ENCODE measurements at regions not wholly inside any gene's neighbourhood (a gene's known extent, or its start where the extent isn't known, plus 50 kb on each side); places are given as distances from the start of the nearest gene placed in this dataset.
"Not testable (repeated sequence)": the region's sequence is repeated elsewhere in the genome, so short reads cannot be mapped to it uniquely, and the experiment has no call there.

DNA sequence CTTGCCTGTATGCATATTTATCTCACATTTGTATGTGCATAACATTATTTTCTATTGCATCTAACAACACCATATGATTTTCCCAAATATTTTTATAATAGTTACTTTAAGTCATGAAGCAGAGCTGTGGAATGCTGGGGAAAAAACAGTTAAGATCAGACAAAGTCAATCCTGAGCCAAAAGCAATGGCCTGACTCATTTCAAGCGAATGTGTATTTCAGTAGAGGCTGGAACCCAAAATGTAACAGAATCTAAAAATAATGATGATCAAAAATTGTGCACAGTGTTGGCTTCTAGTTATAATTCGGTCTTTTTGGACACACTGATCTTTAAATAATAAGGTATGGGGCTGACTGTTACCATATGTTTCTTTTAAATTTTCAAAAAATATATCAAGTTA is 516.2 kb upstream of the ADGRL3 start:
- no peak for DNase-seq

DNA sequence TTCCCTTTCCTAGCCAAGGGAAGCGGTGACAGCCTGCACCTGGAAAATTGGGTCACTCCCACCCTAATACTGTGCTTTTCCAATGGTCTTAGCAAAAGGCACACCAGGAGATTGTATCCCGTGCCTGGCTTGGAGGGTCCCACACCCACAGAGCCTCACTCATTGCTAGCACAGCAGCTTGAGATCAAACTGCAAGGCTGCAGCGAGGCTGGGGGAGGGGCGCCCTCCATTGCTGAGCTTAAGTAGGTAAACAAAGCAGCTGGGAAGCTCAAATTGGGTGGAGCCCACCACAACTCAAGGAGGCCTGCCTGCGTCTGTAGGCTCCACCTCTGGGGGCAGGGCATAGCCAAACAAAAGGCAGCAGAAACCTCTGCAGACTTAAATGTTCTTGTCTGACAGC is 504.1 kb upstream of the ADGRL3 start:
- not testable (repeated sequence) for DNase-seq

DNA sequence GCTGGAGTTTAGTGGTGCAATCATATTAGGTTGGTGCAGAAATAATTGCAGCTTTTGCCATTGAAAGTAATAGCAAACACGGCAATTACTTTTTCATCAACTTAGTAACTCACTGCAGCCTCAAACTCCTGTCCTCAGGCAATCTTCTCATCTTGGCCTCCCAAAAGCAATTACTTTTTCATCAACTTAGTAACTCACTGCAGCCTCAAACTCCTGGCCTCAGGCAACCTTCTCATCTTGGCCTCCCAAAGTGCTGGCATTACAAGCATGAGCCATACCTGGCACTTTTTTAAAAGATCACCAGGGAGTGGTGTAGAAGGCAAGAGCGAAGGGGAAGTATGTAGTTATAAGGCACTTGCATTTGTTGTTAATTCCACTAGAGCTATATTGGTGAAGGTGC is 491.1 kb upstream of the ADGRL3 start:
- DNase-seq: no peak

DNA sequence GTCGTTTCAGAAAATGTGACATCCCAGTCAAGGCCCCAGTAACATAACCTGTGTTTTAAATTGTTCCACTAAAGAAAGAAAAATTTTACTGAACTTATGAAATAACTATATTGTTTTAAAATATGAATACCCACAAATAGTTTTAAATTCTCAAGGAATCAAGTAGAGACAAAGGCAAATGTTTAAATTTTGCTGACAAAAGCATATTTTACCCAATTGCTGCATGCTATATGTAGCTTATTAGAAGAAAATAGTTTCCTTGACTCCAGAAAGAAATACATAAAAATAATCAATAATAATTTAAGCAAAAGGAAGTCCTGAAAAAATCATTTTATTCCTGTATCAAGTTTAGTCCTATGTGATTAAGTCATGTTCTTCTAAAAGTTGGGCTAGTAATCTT is 481.3 kb upstream of the ADGRL3 start:
- no peak for DNase-seq

GRCh38 chr4:60721685-60722084 is 478.4 kb upstream of the ADGRL3 start:
- DNase-seq: no peak

DNA sequence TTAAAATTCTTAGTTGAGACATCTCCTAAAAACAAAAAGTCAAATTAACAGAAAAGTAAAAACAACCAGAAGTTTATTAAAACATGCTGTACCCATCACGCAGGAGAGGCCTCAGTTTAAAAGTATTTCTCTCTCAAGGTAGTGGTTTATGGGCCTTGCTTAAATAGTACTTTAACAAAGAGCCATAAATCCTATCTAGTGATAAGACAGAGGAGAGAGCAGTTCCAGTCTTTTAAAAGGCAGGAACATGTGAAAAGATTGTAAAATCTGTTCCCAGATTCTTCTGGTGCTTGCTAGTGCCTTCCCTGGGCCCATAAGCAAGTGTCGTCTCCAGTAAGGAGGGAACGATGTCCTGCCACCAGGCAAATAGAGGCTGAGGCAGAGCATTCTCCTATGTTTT is 476.3 kb upstream of the ADGRL3 start:
- DNase-seq: no peak

DNA sequence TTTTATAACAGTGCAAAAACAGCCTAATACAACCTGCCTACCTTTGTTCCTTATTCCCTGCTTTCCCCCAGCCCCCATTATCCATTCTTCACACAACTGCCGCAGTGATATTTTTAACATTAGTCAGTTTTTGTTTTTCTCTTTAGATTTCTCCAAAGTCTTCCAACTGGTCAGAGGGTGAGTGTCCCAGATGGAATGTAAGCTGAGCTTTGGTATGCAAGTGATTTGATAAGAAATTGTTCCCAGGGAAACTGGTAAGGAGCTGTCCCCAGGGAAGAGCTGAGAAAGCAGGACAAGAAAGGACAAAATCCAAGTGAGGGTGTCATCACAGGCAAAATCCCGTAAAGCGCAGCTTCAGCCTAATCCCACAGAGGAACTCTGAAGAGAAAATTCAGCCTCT is 475.5 kb upstream of the ADGRL3 start:
- DNase-seq: no peak

DNA sequence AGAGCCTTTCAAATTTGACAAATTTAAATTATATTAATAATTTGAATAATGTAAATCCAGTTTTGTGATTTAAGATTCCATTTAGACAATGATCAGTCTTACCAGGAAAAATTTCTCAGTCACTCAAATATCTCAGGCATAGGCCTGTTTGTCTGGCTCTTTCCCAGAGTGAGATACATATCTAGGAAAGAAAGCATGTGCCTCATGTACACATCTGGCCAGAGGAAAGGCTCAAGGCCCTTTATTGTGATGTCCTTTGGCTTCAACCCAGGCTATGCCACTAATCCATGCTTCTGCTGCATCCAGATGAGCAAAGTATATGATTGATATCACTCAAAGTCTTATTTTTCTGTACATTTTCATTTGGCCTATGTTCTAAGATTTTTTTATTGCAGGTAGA is 473.3 kb upstream of the ADGRL3 start:
- DNase-seq: no peak

GRCh38 chr4:60729194-60729593 is 470.9 kb upstream of the ADGRL3 start:
- no peak for DNase-seq

GRCh38 chr4:60729764-60730163 is 470.4 kb upstream of the ADGRL3 start:
- DNase-seq: not testable (repeated sequence)

- no peak for DNase-seq
These were observed 462.3 kb upstream of the ADGRL3 start for GRCh38 chr4:60737858-60738257.

DNA sequence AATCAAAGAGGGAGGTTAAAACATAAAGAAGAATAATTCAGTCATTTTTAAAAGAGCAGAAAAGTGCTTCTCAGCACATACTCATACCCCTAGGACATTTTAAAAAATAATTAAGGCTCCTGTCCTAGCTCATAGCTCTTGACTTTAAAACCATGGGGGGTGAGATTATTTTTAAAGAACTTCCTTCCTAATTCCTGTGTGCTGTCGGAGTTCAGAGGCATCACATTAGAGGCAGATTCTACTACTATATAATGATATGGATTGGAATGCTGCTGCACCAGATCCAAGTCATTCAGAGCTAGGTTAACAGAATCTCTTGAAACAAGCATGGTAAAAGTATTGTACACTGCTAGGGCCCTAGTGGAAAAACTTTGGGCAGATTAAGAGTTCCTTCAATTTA is 456.5 kb upstream of the ADGRL3 start:
- DNase-seq: no peak

DNA sequence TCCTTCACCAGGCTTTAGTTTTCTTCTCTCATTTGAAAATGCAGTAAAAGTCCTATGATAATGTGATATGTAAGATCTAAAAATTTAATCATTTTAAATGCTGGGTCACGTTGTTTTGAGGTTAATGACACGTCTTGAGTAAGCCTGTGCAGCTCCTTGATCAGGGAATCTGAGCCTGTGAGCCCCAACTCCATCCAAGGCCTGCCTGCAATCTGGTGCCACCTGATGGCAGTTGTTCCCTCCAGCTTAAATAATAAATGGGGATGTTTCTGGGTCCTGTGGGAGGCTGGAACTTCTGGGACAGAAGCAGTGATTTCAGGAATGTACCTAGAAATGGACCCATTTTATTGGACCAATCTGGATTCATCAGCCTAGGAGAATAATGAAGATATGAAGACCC is 455.4 kb upstream of the ADGRL3 start:
- no peak for DNase-seq

DNA sequence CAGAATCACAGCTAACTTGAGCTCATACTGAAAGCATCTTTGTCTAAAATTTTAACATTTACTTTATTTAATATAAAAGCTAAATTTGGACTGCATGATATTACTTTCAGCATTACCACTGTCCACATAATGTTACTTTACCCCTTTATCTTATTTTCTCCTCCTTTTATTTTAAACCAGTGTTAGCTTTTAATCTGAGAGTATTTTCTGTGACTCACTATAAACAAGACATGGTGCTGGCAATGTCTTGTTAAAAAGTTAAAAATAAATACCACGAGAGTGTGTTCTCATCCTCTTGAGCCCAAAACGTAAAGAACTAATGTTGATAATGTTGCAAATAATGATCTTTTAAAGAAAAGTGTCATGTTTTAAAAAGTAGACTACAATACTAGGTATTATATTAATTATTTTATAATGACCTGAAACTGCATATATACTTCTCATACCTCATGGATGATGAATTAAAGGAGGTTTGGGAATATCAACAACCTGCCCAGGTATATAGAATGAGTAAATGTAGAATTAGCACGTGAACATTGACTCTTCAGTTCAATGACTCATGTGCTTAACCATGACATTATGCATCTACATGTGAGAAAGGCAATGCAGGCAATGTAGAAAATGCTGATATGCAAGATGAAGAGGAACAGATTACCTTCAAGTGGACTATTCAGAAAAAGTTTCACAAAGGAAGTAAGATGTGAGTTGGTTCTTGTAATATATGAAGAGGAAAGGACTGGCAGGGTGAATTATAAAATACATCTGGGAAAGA is 454.1 kb upstream of the ADGRL3 start:
- DNase-seq: no peak

DNA sequence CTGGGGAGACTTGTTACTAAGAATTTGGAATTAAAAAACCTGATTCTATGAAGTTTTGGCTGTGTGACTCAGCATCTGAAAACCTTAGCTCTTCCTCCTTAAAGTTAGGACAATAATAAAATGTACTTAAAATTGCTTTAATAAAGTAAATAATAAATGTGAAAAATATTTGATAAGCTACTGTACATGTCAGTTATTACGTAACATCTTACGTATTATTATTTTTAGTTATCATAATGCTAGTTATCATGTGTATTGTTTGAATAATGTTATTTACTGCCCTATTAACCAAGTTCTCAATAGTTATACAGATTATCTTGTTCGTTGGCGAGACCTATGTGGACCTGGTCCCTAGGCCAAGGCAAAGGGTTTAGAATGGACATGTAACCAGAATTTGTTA is 449.2 kb upstream of the ADGRL3 start:
- DNase-seq: no peak

GRCh38 chr4:60757986-60758680 is 442.0 kb upstream of the ADGRL3 start:
- DNase-seq: no peak

DNA sequence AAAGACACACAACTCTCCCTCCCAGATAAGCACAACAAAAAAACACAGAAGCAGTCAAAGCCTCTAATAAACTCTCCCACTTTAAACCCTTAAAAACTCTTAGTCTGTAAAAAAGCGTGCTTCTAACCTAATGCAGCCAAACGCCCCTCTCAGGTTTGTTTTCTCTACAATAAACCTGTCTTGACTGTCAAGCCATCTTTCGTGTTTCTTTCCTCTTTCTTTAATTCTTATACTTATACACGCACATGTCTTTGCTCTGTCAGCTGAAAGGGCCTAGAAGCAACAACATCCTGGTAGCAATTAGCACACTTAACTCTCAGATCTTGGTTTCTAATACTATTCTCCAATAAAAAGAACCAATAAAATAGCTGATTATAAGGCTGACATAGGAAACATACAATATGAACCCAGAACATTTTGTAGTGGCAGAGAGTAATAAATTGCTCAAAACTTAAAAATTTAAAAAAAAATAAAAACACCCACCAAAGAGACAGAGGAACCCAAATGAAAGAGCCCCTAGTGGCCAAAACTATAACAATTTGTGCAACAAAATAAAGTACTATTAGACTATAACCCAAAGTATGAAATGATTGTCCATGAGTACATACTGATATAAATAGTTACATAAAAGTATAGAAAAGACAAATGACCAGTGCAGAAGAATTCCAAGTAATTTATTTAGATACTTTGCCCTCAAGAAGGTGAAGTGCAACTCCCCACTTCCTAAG is 440.4 kb upstream of the ADGRL3 start:
- DNase-seq: no peak

DNA sequence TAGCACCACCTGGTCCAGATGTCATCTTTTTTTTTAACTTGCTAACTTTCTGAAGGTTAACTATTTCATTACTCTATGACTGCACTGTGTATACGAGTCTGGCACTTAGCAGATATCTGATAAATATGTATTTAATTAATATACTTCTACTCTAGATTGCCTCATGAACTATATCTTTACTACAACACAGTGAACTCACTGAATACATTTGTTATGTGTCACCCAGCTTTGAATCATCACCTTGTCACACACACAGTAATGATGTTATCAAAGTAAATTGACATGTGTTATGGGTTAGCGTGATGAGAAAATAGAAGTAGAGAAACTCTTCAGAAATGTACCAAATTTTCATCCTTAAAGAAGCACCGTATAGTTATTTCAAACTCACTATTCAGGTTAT is 419.3 kb upstream of the ADGRL3 start:
- DNase-seq: no peak

GRCh38 chr4:60790608-60791007 is 409.5 kb upstream of the ADGRL3 start:
- DNase-seq: no peak

DNA sequence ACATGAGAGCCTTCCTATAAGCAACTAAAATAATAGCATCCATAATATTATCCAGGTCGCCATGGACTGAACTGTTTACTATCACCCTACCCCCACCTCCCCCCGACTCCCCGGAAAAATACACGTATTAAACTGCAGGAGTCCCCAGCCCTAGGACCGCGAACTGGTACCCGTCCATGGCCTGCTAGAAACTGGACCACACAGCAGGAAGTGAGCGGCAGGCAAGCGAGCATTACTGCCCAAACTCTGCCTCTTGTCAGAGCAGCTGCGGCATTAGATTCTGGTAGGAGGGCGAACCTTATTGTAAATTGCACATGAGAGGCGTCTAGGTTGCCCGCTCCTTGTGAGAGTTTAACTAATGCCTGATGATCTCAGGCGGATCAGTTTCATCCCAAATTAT is 405.8 kb upstream of the ADGRL3 start:
- DNase-seq: no peak

DNA sequence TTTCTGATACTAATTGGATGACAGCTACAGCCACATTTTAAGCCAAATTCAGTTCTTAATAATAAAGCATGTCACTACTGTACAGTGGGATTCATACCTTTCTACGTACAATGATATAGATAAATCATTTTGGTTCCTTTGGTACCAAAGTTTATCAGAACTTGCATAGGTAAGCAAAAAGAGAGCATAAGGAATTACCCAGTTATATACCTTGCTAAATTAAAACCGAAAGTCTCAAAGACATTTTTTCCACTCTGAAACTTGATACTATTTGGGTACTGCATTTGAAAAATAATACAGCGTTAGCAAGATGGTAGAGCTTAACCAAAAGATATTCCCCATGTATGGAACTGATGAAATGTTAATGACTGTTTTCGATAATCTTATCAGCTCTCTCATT is 400.9 kb upstream of the ADGRL3 start:
- DNase-seq: no peak

- no peak for DNase-seq
These were observed 399.4 kb upstream of the ADGRL3 start for GRCh38 chr4:60800701-60801100.

DNA sequence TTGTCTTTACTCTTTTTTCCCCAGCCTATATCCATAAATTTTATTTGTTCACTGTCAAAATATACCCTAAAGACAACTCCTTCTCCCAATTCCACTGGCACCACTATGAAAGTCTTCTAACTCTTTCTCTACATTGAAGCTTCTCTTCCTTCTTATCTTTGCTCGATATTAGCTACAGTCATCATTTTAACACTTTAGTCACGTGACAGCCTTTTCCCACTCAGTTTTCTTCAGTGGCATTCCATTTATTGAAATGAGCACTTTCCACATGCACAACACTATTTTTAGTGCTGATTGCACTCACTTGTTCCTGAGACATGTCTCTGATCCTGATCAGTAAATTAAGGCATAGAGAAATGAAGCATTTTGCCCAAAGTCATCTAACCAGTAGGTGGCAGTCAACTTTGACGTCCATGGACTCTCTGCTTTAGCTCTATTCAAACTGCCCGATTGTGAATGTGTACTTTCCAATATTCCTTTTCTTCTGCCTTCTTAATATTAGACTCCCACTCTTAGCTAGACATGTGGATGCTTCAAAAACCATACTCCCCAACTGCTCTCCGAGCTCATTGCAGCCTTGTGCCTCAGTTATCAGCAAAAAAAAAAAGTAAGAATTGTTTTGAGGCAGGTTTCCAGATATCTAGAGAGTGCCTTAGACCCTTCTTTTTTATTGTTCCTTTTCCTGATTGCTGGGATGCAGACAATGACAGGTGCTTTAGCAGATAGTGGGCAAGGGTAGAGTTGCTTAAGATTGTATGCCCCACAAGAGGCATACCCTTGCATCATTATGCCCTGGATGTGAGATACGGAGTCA is 394.4 kb upstream of the ADGRL3 start:
- DNase-seq: no peak

All from dermis blood vessel endothelial cell (primary cell).